ENCODE measurements at regions not wholly inside any gene's neighbourhood (a gene's known extent, or its start where the extent isn't known, plus 50 kb on each side); places are given as distances from the start of the nearest gene placed in this dataset.

GRCh38 chr7:121576148-121576917 lies 180.2 kb upstream of the FAM3C start:
- no peak for TF ChIP-seq POLR2A (IDR thresholded peaks at IDR 0.05; ENCODE audit: extremely low read depth, insufficient read length)
- TF ChIP-seq CTCF (IDR thresholded peaks at IDR 0.05; ENCODE audit: low read depth, low read length) = no peak
- no peak for TF ChIP-seq MAX (IDR thresholded peaks at IDR 0.05; ENCODE audit: low read depth, low read length)
